ENCODE measurements at regions not wholly inside any gene's neighbourhood (a gene's known extent, or its start where the extent isn't known, plus 50 kb on each side); places are given as distances from the start of the nearest gene placed in this dataset.

DNA sequence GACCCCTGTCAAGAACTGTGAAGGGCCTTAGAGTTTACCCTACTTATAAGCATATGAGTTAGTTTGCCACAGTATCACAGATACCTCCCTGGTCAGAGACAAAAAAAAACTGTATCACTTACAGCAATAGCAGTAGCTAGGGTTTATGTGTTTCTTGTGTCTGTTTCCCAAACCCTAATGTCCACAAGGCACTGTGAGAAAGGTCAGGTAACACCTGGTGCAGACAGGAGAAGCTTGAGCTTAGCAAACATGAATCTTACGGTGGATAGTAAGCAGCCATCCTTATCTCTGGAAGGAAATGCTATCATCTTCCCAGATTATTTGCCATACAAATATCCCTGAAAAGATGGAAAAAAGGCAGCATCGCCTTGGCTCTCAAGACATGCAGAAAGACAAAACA lies 208.5 kb upstream of the KCNN2 start:
- TF ChIP-seq, protein P1, sequence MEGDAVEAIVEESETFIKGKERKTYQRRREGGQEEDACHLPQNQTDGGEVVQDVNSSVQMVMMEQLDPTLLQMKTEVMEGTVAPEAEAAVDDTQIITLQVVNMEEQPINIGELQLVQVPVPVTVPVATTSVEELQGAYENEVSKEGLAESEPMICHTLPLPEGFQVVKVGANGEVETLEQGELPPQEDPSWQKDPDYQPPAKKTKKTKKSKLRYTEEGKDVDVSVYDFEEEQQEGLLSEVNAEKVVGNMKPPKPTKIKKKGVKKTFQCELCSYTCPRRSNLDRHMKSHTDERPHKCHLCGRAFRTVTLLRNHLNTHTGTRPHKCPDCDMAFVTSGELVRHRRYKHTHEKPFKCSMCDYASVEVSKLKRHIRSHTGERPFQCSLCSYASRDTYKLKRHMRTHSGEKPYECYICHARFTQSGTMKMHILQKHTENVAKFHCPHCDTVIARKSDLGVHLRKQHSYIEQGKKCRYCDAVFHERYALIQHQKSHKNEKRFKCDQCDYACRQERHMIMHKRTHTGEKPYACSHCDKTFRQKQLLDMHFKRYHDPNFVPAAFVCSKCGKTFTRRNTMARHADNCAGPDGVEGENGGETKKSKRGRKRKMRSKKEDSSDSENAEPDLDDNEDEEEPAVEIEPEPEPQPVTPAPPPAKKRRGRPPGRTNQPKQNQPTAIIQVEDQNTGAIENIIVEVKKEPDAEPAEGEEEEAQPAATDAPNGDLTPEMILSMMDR (IDR thresholded peaks at IDR 0.05; ENCODE audit: insufficient read depth, low read length, poor library complexity, severe bottlenecking): no peak
- no peak for TF ChIP-seq EZH2phosphoT487 (conservative IDR thresholded peaks at IDR 0.05; ENCODE audit: low read length)

Data from SU-DHL-6 (cell line).